ENCODE measurements at regions not wholly inside any gene's neighbourhood (a gene's known extent, or its start where the extent isn't known, plus 50 kb on each side); places are given as distances from the start of the nearest gene placed in this dataset.
"Not testable (repeated sequence)": the region's sequence is repeated elsewhere in the genome, so short reads cannot be mapped to it uniquely, and the experiment has no call there.

GRCh38 chr2:236415684-236416444 lies 151.7 kb upstream of the ASB18 start:
- DNase-seq (ENCODE audit: low spot score), result no peak

- no peak for DNase-seq (ENCODE audit: low spot score)
Measured at GRCh38 chr2:236417150-236417549, 152.5 kb upstream of the ACKR3 start.

GRCh38 chr2:236430584-236430983 lies 139.0 kb upstream of the ACKR3 start:
- no peak for DNase-seq (ENCODE audit: low spot score)

- no peak for DNase-seq (ENCODE audit: low spot score)
Measured at GRCh38 chr2:236434593-236434992, 135.0 kb upstream of the ACKR3 start.

GRCh38 chr2:236440110-236440881 lies 129.3 kb upstream of the ACKR3 start:
- no peak for DNase-seq (ENCODE audit: low spot score)

- DNase-seq (ENCODE audit: low spot score), result no peak
Measured at GRCh38 chr2:236444187-236444586, 125.4 kb upstream of the ACKR3 start.

GRCh38 chr2:236445678-236446077 lies 123.9 kb upstream of the ACKR3 start:
- no peak for DNase-seq (ENCODE audit: low spot score)

GRCh38 chr2:236446521-236446920 lies 123.1 kb upstream of the ACKR3 start:
- no peak for DNase-seq (ENCODE audit: low spot score)

- no peak for DNase-seq (ENCODE audit: low spot score)
Measured at GRCh38 chr2:236449167-236449761, 120.4 kb upstream of the ACKR3 start.

GRCh38 chr2:236452238-236452637 lies 117.4 kb upstream of the ACKR3 start:
- DNase-seq (ENCODE audit: low spot score), result no peak

- no peak for DNase-seq (ENCODE audit: low spot score)
Measured at GRCh38 chr2:236454076-236454475, 115.5 kb upstream of the ACKR3 start.

GRCh38 chr2:236459393-236459792 lies 110.2 kb upstream of the ACKR3 start:
- no peak for DNase-seq (ENCODE audit: low spot score)

- no peak for DNase-seq (ENCODE audit: low spot score)
Measured at GRCh38 chr2:236464140-236464539, 105.5 kb upstream of the ACKR3 start.

GRCh38 chr2:236472720-236473495 lies 96.7 kb upstream of the ACKR3 start:
- no peak for DNase-seq (ENCODE audit: low spot score)

- no peak for DNase-seq (ENCODE audit: low spot score)
Measured at GRCh38 chr2:236473691-236474090, 95.9 kb upstream of the ACKR3 start.

GRCh38 chr2:236479814-236480213 lies 89.8 kb upstream of the ACKR3 start:
- DNase-seq (ENCODE audit: low spot score), result no peak

GRCh38 chr2:236483102-236483501 lies 86.5 kb upstream of the ACKR3 start:
- no peak for DNase-seq (ENCODE audit: low spot score)

GRCh38 chr2:236485519-236485918 lies 84.1 kb upstream of the ACKR3 start:
- DNase-seq (ENCODE audit: low spot score), result no peak

GRCh38 chr2:236489083-236489482 lies 80.5 kb upstream of the ACKR3 start:
- DNase-seq (ENCODE audit: low spot score), result not testable (repeated sequence)

GRCh38 chr2:236489895-236490404 lies 79.7 kb upstream of the ACKR3 start:
- DNase-seq (ENCODE audit: low spot score), result no peak

GRCh38 chr2:236496340-236496739 lies 73.3 kb upstream of the ACKR3 start:
- DNase-seq (ENCODE audit: low spot score), result no peak

- DNase-seq (ENCODE audit: low spot score), result no peak
Measured at GRCh38 chr2:236498369-236498768, 71.3 kb upstream of the ACKR3 start.
